ENCODE measurements at regions not wholly inside any gene's neighbourhood (a gene's known extent, or its start where the extent isn't known, plus 50 kb on each side); places are given as distances from the start of the nearest gene placed in this dataset.

GRCh38 chr2:128726236-128726635 is 407.6 kb upstream of the HS6ST1 start:
- FAIRE-seq (no peak), DNase-seq (ENCODE audit: low read depth, low spot score) (no peak)
- H3K4me1 ChIP-seq (ENCODE audit: control insufficient read depth, extremely low read depth, insufficient read depth, low read length): no peaks in the 10 kb centered on the region
- dilution Hi-C loops (cut with MboI; ENCODE audit: extremely low pct_ligation_motif_present, low sequenced_read_pairs) (no loop called here), intact Hi-C loops (cut with micrococcal nuclease) (no loop called here)
- no peak overlapping the region for H3K27ac ChIP-seq (ENCODE audit: insufficient read depth, low read depth, low read length)
- no peak for TF ChIP-seq POLR2A (IDR thresholded peaks at IDR 0.05; ENCODE audit: low read depth, low read length)
- no peak for TF ChIP-seq POLR2AphosphoS5 (IDR thresholded peaks at IDR 0.05; ENCODE audit: insufficient read depth, low read depth, low read length)
- TF ChIP-seq MAX (IDR thresholded peaks at IDR 0.05; ENCODE audit: insufficient read depth, insufficient read length): no peak
- no peak for TF ChIP-seq MYC (IDR thresholded peaks at IDR 0.05; ENCODE audit: low read depth, low read length)
- TF ChIP-seq CTCF (IDR thresholded peaks at IDR 0.05; ENCODE audit: extremely low read depth in 1 of 2, insufficient read depth in 1 of 2, low read depth in 1 of 2, low read length in 2 of 2): no peak
- TF ChIP-seq JUN (IDR thresholded peaks at IDR 0.05; ENCODE audit: borderline replicate concordance, insufficient read depth, insufficient read length, low read depth): no peak
- no peak for TF ChIP-seq EZH2 (IDR thresholded peaks at IDR 0.05; ENCODE audit: borderline replicate concordance, low read depth, low read length, severe bottlenecking)
- no peak for TF ChIP-seq FOS (IDR thresholded peaks at IDR 0.05; ENCODE audit: borderline replicate concordance, insufficient read depth, low read length)
- no peak for TF ChIP-seq GATA2 (IDR thresholded peaks at IDR 0.05; ENCODE audit: insufficient read depth, insufficient read length, low read depth, low read length)
- no peaks in the 10 kb centered on the region for H3K27me3 ChIP-seq (ENCODE audit: control insufficient read depth in 2 of 2, insufficient read depth in 2 of 2, low read length in 2 of 2)
- H3K36me3 ChIP-seq (ENCODE audit: control insufficient read depth in 2 of 2, extremely low read depth in 1 of 2, insufficient read depth in 2 of 2, low read length in 2 of 2): no peaks in the 10 kb centered on the region
- H3K9ac ChIP-seq (replicated peaks; ENCODE audit: extremely low read depth, insufficient read depth, low read length): no peak overlapping the region
- no TSS peak for BruUV-seq (replicated peaks)
- H2AFZ ChIP-seq (ENCODE audit: low read depth, low read length): no peak overlapping the region
- no peak overlapping the region for H3K4me3 ChIP-seq (replicated peaks in 1 of 3; ENCODE audit: insufficient read depth in 1 of 3, low read depth in 1 of 3, low read length in 3 of 3)
- no peaks in the 10 kb centered on the region for H4K20me1 ChIP-seq (replicated peaks; ENCODE audit: control insufficient read depth, extremely low read depth, insufficient read depth, low read length)
- no peaks in the 10 kb centered on the region for H3K9me3 ChIP-seq (replicated peaks; ENCODE audit: control insufficient read depth, insufficient read depth, low read length)
- no peaks in the 10 kb centered on the region for H3K9me1 ChIP-seq (replicated peaks; ENCODE audit: control insufficient read depth, extremely low read depth, insufficient read depth, low read length)
- CTCF ChIA-PET: interaction anchor here (3.5 kb wide), 1 partner anchor 10 kb away, joined by 15 read pairs; no protein-coding TSS in a partner anchor
- POLR2A ChIA-PET: no interaction called here
- H3K79me2 ChIP-seq (ENCODE audit: control insufficient read depth, insufficient read depth, low read length): no peaks in the 10 kb centered on the region
- no peak overlapping the region for H3K4me2 ChIP-seq (ENCODE audit: insufficient read depth, low read length)
